SK-N-MC (cell line): ENCODE measurements at regions not wholly inside any gene's neighbourhood (a gene's known extent, or its start where the extent isn't known, plus 50 kb on each side); places are given as distances from the start of the nearest gene placed in this dataset.

ENCODE experiments used
- EZH2 ChIP-seq: fragments of 200-600 bp; sonication (generic); IDR thresholded peaks from one replicate; pipeline ENCODE4 v1.6.1; 2017; ENCODE audit warnings: antibody characterized with exemption
- POLR2AphosphoS5 ChIP-seq: IDR thresholded peaks from 2 replicates; pipeline ENCODE4 v1.6.1; 2012; ENCODE audit warnings: mild to moderate bottlenecking, low read depth, low read length, borderline replicate concordance

- no peak for TF ChIP-seq POLR2AphosphoS5
- TF ChIP-seq EZH2 = no peak
Observed at GRCh38 chr2:129769185-129769991, 210.1 kb upstream of the RAB6C start.
